Suprapubic skin (tissue), 4 donors: ENCODE measurements at regions not wholly inside any gene's neighbourhood (a gene's known extent, or its start where the extent isn't known, plus 50 kb on each side); places are given as distances from the start of the nearest gene placed in this dataset.

Experiments
- EP300 ChIP-seq: sonication (generic); formaldehyde crosslinking; IDR thresholded peaks from one replicate; pipeline ENCODE4 v1.6.1; 2017; ENCODE audit warnings: antibody characterized with exemption
- POLR2A ChIP-seq, 2 donors: fragments of 450-650 bp; IDR thresholded peaks; one replicate each; pipeline ENCODE4 v1.6.1; 2017; ENCODE audit warnings: antibody characterized with exemption in 2 of 2, mild to moderate bottlenecking in 2 of 2, moderate library complexity in 2 of 2
- POLR2AphosphoS5 ChIP-seq, 3 donors: sonication (generic); formaldehyde crosslinking; IDR thresholded peaks; one replicate each; pipeline ENCODE4 v1.6.1; 2017; ENCODE audit warnings: antibody characterized with exemption in 3 of 3
- TF ChIP-seq, protein P1 (sequence below), 2 donors: fragments of 200-600 bp in 1 of 2; fragments of 450-650 bp in 1 of 2; sonication (generic) in 1 of 2; IDR thresholded peaks; one replicate each; pipeline ENCODE4 v1.5.1; 2016 to 2019; ENCODE audit warnings: antibody characterized with exemption in 2 of 2, mild to moderate bottlenecking in 1 of 2, moderate library complexity in 1 of 2

DNA sequence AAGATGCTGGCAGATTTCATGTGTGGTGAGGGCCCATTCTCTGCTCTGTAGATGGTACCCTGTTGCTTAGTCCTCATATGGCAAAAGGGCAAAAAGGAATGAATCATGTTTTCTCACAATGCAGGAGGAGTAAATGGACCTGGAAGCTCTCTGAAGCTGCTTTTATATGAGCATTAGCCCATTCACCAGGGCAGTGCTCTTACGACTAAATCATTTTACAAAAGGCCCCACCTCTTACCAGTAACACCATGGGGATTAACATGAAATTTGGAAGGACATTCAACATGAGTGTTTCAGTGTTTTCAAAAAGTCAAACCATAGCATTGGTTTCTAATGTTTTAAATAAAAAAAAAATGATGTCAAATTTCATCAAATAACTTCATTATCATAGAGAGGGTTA is 495.7 kb upstream of the CBLB start:
- TF ChIP-seq POLR2AphosphoS5 (IDR thresholded peaks at IDR 0.05) (no peak), POLR2A (IDR thresholded peaks at IDR 0.05) (no peak), EP300 (no peak)
- TF ChIP-seq, protein P1, sequence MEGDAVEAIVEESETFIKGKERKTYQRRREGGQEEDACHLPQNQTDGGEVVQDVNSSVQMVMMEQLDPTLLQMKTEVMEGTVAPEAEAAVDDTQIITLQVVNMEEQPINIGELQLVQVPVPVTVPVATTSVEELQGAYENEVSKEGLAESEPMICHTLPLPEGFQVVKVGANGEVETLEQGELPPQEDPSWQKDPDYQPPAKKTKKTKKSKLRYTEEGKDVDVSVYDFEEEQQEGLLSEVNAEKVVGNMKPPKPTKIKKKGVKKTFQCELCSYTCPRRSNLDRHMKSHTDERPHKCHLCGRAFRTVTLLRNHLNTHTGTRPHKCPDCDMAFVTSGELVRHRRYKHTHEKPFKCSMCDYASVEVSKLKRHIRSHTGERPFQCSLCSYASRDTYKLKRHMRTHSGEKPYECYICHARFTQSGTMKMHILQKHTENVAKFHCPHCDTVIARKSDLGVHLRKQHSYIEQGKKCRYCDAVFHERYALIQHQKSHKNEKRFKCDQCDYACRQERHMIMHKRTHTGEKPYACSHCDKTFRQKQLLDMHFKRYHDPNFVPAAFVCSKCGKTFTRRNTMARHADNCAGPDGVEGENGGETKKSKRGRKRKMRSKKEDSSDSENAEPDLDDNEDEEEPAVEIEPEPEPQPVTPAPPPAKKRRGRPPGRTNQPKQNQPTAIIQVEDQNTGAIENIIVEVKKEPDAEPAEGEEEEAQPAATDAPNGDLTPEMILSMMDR (IDR thresholded peaks at IDR 0.05), result no peak
